ENCODE measurements at regions not wholly inside any gene's neighbourhood (a gene's known extent, or its start where the extent isn't known, plus 50 kb on each side); places are given as distances from the start of the nearest gene placed in this dataset.

GRCh38 chr13:97640268-97640667 is 206.3 kb downstream of the RAP2A start:
- no peak for DNase-seq

GRCh38 chr13:97648171-97648880 is 214.4 kb downstream of the RAP2A start:
- DNase-seq, result no peak

DNA sequence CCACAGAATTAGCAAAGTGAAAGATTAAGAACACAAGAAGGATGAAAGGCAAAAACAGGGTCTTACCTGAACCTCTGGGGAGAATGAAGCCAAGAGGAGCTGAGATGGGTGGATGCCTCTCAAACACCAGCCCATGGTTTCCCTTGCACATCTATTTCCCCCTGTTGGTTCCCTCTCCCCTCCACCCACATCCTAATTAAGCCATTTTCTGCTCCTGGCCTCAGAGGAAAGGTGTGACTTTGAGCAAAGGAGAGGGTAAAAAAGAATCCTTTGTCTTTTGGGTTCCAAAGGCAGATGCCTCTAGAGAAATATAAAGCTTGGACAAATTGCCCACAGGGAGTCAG is 214.9 kb downstream of the RAP2A start:
- no peak for DNase-seq

GRCh38 chr13:97653443-97654140 is 219.6 kb downstream of the RAP2A start:
- no peak for DNase-seq

GRCh38 chr13:97654236-97654635 is 220.3 kb downstream of the RAP2A start:
- no peak for DNase-seq

DNA sequence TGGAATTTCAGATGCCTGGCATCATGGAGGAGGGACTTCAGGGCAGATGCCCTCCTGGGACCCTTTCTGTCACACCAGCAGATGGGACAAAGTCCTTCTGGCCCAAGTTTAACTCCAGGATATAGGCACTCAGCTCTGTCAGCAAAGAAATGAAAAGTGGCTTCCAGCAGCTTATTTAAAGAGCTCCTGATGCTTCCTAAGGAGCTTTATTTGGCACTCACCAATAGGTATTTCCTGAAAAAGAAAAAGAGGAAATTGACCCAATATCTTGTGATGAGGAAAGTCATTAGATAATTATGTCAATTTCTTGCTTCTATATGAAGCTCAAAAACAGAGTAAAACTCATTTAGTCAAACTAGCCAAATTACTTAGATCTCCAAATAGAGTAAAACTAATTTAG is 224.6 kb downstream of the RAP2A start:
- DNase-seq, result no peak

DNA sequence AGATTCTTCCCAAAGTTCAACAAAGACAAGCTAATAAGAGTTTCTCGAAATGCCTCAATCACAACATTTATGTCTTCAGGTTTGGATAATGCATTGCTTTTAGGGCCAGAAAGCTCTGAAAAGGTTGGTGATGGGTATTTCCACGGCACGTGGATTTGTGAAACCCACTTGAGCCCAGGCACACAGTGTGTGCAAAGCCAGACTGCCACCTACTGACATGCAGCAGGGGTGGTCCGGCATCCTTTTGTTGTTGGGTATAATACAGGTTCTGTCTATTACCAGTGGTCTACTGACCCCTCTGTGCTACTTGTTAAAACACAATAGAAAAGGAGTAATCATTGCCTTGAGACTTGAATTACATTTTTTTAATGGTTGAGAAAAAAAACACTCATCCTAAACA is 225.6 kb downstream of the RAP2A start:
- DNase-seq, result no peak

DNA sequence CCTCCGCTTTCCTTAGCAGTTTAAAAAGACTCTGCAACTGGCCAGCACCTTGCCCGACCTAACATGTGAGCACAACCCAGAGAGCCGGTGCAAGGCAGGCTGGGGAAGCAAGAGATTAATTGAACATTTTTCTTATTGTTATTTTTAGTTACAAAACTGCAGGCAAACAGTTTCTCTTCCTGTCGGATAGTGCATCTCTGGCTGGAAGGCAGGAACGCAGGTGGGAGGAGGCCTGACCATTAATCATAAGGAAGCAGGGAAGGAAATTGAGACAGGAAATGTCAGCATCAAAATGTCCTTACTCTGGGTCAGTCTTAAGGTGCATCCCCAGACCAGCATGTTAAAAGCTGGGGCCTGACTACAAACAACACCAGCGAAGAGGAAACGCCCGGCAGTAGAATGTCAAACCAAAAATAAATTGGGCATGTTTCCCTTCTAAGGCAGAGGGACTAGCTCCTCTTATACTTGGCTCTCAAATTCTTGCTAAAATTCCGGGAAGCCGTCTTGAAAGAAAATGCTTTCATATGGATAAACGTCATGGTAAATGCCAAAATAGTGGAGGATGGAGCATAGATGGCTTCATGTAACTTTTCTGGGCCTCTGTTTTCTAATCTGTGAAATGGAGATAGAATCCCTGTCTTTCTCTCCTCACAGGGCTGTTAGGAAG is 226.8 kb downstream of the RAP2A start:
- DNase-seq, result no peak

DNA sequence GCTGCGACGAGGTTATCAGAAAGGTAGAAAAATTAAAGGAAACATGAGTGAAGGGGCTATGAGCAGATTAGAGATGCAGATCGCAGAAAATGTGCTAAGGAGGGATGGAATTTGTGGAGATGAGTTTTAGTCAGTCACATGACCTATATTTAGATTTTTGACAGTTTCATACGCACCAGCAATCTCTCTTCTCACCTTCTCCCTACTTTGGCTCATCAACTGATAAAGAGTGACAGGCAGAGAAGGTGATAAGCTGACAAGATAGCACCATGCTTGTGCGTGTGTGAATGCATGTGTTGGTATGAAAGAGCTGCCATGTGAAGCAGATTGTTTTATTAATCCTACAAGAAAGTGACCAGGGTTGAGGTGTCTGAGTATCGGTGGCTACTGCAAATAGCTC is 252.6 kb downstream of the RAP2A start:
- no peak for DNase-seq

- DNase-seq, result no peak
Measured at GRCh38 chr13:97692628-97693027, 258.7 kb downstream of the RAP2A start.

GRCh38 chr13:97695684-97696083 is 257.8 kb upstream of the IPO5 start:
- DNase-seq, result no peak

DNA sequence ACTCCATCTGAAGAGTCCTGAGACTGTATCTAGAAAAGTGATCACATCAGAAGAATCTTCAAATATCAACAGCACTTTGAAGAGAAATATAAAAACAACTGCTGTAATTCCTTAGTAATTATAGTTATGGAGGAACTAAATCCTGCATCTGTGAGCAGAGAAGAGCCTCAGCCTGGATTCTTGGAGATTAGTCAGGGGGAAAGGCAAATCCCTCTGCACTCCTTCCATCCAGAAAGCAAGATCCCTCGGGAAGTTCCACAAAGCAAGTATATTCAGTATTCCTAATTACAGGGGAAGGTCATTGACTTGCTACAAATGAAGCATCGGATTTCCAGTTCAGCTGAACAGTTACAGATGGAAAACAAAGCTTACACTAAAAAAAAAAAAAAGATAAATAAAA is 256.6 kb upstream of the IPO5 start:
- DNase-seq, result no peak

DNA sequence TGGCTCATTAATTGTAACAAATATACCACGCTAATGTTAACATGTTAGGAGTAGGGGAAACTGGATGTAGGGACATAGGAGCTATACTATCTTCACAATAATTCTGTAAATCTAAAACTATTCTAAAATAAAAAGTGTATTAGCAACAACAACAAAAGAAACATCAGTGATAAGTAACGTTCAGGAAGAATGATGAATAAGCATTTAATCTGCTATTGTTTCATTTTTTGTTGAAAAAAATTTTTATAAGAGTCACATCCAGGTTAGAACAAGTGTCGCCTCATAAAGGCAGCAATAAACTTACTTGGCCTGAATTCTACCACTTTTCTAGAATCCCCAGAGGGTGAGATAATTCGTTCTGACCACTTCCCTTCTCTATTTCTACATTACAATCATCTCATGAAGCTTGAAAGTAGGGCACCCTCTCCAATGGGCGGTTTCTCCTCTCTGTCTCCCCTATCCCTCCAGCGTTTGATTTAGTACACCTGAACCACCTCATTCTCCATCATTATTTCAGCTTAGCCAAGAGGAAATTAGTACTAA is 253.1 kb upstream of the IPO5 start:
- no peak for DNase-seq

GRCh38 chr13:97702614-97703013 is 250.9 kb upstream of the IPO5 start:
- no peak for DNase-seq

DNA sequence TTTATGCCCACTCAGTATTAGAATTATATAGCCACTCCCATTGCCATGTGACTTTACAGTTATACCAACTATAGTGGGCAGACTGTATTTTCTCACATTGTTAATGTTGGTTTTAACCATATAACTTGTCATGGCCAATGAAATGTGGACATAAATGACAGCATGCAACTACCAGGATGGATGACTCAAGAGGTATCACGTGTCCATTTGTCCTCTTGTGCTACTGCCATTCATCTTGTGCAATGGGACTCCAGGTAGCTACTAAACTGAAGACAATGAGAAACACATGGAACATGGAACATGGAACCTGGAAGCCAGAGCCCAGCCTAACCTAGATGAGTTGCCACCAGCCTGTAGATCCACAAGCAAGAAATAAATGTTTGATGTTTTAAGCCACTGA is 242.7 kb upstream of the IPO5 start:
- DNase-seq, result no peak

DNA sequence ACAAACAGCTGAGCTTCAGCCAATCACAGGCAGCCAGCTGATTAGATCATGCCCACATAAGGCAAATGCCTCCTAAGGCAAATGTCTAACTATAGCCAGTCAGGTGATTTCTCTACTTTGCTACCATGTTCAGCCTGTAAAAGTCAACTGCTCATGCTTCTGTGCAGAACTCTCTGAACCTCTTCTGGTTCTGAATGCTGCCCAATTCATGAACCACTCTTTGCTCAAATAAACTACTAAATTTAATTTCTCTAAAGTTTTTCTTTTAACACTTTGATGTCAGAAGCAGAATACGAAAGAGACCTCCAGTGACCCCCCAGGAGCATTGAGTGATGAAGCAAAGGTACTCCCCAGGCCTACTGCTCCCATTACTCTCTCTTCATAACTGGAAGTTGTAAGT is 240.7 kb upstream of the IPO5 start:
- DNase-seq, result no peak

- no peak for DNase-seq
Measured at GRCh38 chr13:97715763-97716162, 237.7 kb upstream of the IPO5 start.

GRCh38 chr13:97716746-97717145 is 236.7 kb upstream of the IPO5 start:
- DNase-seq, result no peak

DNA sequence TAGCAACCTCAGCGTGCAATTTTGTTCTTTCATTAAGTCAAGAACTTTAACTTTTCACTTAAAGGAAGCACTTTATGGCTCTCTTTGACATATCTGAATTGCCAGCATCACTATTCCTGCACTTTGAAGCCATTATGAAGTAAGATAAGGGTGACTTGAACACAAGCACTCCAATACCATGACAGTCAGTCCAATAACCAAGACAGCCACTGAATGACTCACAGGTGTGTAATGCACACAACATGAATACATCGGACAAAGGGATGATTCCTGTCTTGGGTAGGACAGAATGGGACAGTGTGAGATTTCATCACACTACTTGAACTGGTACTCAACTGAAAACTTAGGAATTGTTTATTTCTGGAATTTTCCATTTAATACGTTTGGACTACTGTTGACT is 233.7 kb upstream of the IPO5 start:
- DNase-seq, result no peak

GRCh38 chr13:97720896-97721295 is 232.6 kb upstream of the IPO5 start:
- no peak for DNase-seq

DNA sequence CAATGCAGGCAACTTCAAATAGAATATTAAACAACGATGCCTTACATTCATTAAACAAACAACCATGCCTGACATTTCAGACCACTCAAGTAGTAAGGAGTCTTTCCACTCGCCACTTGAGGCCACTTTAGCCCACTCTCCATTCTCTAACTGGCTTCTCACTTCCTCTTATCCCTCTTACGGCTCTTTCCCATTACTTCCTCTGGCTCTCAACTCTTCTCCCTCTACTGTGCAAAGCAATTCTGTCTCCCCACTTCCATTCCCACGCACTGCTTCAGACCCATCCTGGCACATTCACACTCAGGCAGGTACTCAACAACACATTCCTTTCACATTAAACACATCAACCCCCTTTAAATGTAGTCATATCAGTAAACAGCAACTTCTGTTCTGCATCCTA is 229.8 kb upstream of the IPO5 start:
- DNase-seq, result no peak

DNA sequence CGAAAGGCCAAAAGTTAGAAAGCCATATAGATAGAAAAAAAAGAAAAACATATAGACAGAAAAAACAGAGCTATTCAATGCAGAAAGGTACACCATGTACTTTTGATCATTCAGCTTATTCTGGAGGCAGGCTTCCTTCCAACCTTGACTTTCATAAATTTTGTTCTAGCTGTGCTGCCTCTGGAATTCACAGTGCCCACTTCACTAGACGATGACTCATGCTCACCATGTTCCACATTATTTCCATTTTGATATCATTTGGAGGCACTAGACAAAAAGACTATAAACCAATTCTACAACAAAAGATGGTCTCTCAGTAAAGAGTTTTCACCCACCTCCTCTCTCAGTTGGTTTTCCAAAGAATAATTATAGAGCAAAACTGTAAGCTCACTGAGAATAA is 229.0 kb upstream of the IPO5 start:
- DNase-seq, result no peak

GRCh38 chr13:97726664-97727280 is 226.7 kb upstream of the IPO5 start:
- DNase-seq, result no peak

- no peak for DNase-seq
Measured at GRCh38 chr13:97727991-97728390, 225.5 kb upstream of the IPO5 start.
